Astrocyte of the cerebellum (primary cell): ENCODE measurements at regions not wholly inside any gene's neighbourhood (a gene's known extent, or its start where the extent isn't known, plus 50 kb on each side); places are given as distances from the start of the nearest gene placed in this dataset.

Source experiments
- DNase-seq: peaks from one replicate; pipeline ENCODE4 v3.0.0-alpha.2; 2011; ENCODE audit warnings: low read depth
- H3K4me3 ChIP-seq: 2 replicates; pipeline ENCODE4 v1.5.1; 2011; ENCODE audit warnings: mild to moderate bottlenecking, low read depth, low read length, moderate library complexity
- in situ Hi-C: cut with HindIII; loops from 2 replicates; pipeline ENCODE4 v1.10.0; 2017; ENCODE audit warnings: low sequenced_read_pairs
- TF ChIP-seq, protein P1 (sequence below): IDR thresholded peaks from 2 replicates; pipeline ENCODE4 v1.5.1; 2012; ENCODE audit warnings: low read length, low read depth, moderate library complexity, mild to moderate bottlenecking; ENCODE audit errors: missing control alignments

DNA sequence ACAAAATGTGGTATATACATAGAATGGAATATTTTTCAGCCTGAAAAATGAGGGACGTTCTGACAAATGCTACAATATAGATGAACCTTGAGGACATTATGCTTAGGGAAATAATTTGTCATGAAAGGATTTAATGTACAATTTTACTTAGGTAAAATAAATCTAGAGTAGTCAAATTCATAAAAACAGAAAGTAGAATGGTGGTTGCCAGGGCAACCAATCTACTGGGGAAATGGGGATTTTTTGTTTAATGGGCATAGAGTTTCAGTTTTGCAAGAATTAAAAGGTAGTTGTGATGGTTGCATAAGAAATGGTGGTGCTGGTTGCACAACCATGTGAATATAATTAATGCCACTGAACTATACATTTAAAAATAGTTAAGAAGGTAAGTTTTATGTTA is 296.0 kb upstream of the SP4 start:
- no peak for DNase-seq
- in situ Hi-C loops: no loop called here
- H3K4me3 ChIP-seq: no peak overlapping the region
- TF ChIP-seq, protein P1, sequence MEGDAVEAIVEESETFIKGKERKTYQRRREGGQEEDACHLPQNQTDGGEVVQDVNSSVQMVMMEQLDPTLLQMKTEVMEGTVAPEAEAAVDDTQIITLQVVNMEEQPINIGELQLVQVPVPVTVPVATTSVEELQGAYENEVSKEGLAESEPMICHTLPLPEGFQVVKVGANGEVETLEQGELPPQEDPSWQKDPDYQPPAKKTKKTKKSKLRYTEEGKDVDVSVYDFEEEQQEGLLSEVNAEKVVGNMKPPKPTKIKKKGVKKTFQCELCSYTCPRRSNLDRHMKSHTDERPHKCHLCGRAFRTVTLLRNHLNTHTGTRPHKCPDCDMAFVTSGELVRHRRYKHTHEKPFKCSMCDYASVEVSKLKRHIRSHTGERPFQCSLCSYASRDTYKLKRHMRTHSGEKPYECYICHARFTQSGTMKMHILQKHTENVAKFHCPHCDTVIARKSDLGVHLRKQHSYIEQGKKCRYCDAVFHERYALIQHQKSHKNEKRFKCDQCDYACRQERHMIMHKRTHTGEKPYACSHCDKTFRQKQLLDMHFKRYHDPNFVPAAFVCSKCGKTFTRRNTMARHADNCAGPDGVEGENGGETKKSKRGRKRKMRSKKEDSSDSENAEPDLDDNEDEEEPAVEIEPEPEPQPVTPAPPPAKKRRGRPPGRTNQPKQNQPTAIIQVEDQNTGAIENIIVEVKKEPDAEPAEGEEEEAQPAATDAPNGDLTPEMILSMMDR: no peak

DNA sequence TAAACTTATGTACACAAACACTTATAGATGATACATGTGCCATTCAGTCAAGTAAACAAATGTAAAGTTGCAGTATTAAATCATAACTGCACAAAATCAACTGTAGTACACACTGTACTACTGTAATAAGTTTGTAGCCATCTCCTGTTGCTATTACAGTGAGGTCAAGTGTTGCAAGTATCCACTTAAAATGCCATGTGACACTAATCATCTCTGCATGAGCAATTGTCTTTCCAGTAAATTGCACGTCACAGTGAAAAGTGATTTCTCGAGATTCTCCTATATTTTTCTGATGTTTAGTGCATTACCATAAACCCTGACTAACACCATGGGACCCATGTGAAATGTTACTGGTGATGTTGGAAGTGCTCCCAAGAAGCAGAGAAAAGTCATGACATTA is 293.3 kb upstream of the SP4 start:
- no peak for DNase-seq
- in situ Hi-C loops: loop anchor here (5.0 kb wide), 1 partner anchor 58 kb away; no protein-coding TSS in a partner anchor
- TF ChIP-seq, protein P1: no peak
- no peak overlapping the region for H3K4me3 ChIP-seq

- no peak overlapping the region for H3K4me3 ChIP-seq
- in situ Hi-C loops: loop anchor here (5.0 kb wide), 1 partner anchor 57 kb away; no protein-coding TSS in a partner anchor
- TF ChIP-seq, protein P1: no peak
- no peak for DNase-seq
Observed at GRCh38 chr7:21135437-21135836, 292.4 kb upstream of the SP4 start.

GRCh38 chr7:21137640-21138039 is 290.2 kb upstream of the SP4 start:
- in situ Hi-C loops: loop anchor here (5.0 kb wide), 1 partner anchor 55 kb away; no protein-coding TSS in a partner anchor
- DNase-seq: no peak

DNA sequence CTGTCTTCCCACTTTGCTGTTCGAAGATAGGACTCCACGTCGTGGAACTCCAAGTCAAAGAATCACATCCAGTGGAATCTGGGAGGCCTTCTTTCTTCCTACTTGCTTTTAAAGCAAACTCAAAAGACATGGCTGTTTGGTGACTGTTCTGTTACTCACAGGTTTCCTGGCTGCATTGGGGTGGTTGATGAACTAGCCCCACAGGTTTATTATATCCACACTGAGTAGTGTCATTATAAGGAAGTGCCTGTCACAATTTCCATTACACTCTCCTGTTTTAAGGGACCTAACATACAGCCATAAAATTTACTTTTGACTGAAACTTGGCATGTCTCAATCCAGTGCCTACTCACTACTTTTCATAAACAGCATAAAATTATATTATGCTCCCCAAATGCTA is 287.3 kb upstream of the SP4 start:
- no peak overlapping the region for H3K4me3 ChIP-seq
- no peak for DNase-seq
- in situ Hi-C loops: no loop called here
- TF ChIP-seq, protein P1: no peak

More at GRCh38 chr7:21137640-21138039, 290.2 kb upstream of the SP4 start:
- H3K4me3 ChIP-seq: no peak overlapping the region
- TF ChIP-seq, protein P1: no peak

GRCh38 chr7:21141476-21141875 is 286.4 kb upstream of the SP4 start:
- no peak overlapping the region for H3K4me3 ChIP-seq
- no peak for DNase-seq
- TF ChIP-seq, protein P1: no peak
- in situ Hi-C loops: no loop called here

GRCh38 chr7:21142081-21142480 is 285.8 kb upstream of the SP4 start:
- no peak for DNase-seq
- in situ Hi-C loops: no loop called here
- TF ChIP-seq, protein P1: no peak
- no peak overlapping the region for H3K4me3 ChIP-seq
